Keratinocyte (primary cell): ENCODE measurements at regions not wholly inside any gene's neighbourhood (a gene's known extent, or its start where the extent isn't known, plus 50 kb on each side); places are given as distances from the start of the nearest gene placed in this dataset.

ENCODE experiments used
- CTCF ChIP-seq, 3 experiments: IDR thresholded peaks in 1 of 3; conservative IDR thresholded peaks in 1 of 3; optimal IDR thresholded peaks in 1 of 3; 2 replicates in 2 of 3; 3 replicates in 1 of 3; pipeline versions ENCODE3 to v1.5.1; 2011; ENCODE audit warnings: low read length in 3 of 3, mild to moderate bottlenecking in 3 of 3, moderate library complexity in 2 of 3, control low read depth in 1 of 3, inconsistent platforms in 1 of 3; ENCODE audit not compliant: insufficient read depth in 2 of 3; ENCODE audit errors: extremely low read depth in 1 of 3
- EZH2 ChIP-seq: IDR thresholded peaks from one replicate; pipeline ENCODE4 v1.6.1; 2012; ENCODE audit warnings: inconsistent platforms, mild to moderate bottlenecking, low read length, moderate library complexity

GRCh38 chr7:17408245-17408903, 109.9 kb downstream of the AHR start:
- no peak for TF ChIP-seq CTCF (optimal IDR thresholded peaks at IDR 0.05 in 1 of 3, IDR thresholded peaks at IDR 0.05 in 1 of 3, conservative IDR thresholded peaks at IDR 0.05 in 1 of 3; ENCODE audit: extremely low read depth in 1 of 3, insufficient read depth in 2 of 3, low read length in 3 of 3)
- TF ChIP-seq EZH2 = no peak
